Fibroblast of mammary gland (primary cell): ENCODE measurements at regions not wholly inside any gene's neighbourhood (a gene's known extent, or its start where the extent isn't known, plus 50 kb on each side); places are given as distances from the start of the nearest gene placed in this dataset.

Experiments used
- DNase-seq: peaks from one replicate; pipeline ENCODE4 v3.0.0-alpha.2; 2010; ENCODE audit warnings: low read depth
- H3K4me3 ChIP-seq: 2 replicates; pipeline ENCODE4 v1.5.1; 2011; ENCODE audit warnings: low read depth, mild to moderate bottlenecking, low read length, moderate library complexity; ENCODE audit not compliant: control insufficient read depth
- TF ChIP-seq, protein P1 (sequence below): conservative IDR thresholded peaks from 2 replicates; pipeline ENCODE4 v1.5.1; 2011; ENCODE audit warnings: low read depth, low read length, inconsistent platforms; ENCODE audit not compliant: control insufficient read depth, insufficient read depth

DNA sequence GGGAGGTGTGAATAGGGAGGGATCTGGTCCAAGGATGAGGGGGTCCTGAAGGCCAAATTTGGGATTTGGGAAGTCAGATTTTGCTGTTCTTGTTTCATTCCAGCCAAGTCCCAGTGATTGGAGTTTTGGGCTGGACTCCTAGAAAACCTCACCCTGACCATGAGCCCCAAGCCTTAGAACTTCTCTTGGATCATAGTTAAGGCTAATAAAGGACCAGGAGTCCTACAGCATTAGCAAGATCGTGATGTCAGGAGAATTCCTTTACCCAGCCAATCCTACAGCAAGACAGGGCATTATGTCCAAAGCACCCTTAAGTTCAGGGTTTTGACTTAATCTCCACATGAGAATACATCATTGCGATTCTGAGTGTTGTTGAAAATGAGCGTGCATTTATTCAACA is 85.0 kb downstream of the SOX9 start:
- TF ChIP-seq, protein P1, sequence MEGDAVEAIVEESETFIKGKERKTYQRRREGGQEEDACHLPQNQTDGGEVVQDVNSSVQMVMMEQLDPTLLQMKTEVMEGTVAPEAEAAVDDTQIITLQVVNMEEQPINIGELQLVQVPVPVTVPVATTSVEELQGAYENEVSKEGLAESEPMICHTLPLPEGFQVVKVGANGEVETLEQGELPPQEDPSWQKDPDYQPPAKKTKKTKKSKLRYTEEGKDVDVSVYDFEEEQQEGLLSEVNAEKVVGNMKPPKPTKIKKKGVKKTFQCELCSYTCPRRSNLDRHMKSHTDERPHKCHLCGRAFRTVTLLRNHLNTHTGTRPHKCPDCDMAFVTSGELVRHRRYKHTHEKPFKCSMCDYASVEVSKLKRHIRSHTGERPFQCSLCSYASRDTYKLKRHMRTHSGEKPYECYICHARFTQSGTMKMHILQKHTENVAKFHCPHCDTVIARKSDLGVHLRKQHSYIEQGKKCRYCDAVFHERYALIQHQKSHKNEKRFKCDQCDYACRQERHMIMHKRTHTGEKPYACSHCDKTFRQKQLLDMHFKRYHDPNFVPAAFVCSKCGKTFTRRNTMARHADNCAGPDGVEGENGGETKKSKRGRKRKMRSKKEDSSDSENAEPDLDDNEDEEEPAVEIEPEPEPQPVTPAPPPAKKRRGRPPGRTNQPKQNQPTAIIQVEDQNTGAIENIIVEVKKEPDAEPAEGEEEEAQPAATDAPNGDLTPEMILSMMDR = no peak
- DNase-seq = no peak
- H3K4me3 ChIP-seq = no peak overlapping the region

DNA sequence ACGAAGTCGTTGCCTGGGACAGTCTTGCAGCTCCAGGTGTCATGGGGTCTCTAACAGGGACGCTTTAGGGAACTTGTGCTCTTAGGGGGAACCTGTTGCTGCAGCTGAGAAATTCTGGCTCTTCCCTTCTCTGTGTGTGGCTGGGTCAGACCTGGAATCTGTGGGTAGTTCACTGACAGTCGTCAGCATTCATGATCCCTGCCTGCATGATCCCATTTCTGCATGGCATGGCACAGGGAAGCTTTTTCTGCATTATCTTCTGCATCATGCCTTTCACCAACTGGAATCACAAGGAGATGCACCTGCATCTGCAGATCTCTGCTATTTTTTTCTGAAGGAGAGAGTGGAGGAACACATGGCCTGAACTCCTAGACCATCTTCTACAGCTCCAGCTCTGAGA is 85.6 kb downstream of the SOX9 start:
- TF ChIP-seq, protein P1 = no peak
- H3K4me3 ChIP-seq = no peak overlapping the region
- DNase-seq = no peak

GRCh38 chr17:72208832-72209231 is 88.0 kb downstream of the SOX9 start:
- H3K4me3 ChIP-seq = no peak overlapping the region
- no peak for DNase-seq
- TF ChIP-seq, protein P1 = no peak

DNA sequence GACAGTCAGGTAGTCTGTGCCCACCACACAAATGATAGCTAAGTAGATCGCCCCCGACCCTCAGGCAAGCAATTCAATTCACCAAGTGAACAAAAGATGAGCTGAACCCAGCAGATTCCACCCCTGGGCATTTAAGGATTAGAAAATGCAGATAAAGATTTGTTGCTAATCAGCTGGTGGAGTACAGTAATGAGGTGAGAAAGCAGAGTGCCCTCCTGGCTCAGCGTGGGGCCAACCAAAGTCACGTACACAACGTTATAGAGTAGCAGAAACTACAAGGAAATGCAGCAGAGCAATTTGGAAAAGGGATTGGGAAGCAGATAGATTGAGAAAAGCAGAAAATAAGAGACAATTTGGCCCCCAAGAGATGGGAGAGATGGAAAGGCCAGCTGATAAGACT is 91.2 kb downstream of the SOX9 start:
- TF ChIP-seq, protein P1 = no peak
- no peak overlapping the region for H3K4me3 ChIP-seq
- no peak for DNase-seq

DNA sequence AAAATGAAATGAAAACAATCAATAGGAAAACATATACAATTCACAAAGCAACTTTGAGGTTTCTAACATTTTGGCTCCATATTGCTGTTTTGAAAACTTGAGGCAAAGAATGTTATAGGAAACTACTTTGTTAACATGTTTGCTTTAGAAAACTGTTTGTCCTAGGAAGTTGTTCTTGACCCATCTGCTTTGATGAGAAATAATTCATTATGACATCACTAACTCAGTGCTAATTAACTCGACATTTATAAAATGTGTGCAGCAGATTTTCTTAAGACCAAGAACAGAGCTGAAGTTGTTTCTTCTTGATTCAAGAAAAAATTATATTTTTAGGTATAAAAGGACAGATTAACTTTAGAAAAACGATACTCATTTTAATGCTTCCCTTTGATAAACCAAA is 94.7 kb downstream of the SOX9 start:
- no peak for DNase-seq
- TF ChIP-seq, protein P1 = no peak
- H3K4me3 ChIP-seq = no peak overlapping the region

DNA sequence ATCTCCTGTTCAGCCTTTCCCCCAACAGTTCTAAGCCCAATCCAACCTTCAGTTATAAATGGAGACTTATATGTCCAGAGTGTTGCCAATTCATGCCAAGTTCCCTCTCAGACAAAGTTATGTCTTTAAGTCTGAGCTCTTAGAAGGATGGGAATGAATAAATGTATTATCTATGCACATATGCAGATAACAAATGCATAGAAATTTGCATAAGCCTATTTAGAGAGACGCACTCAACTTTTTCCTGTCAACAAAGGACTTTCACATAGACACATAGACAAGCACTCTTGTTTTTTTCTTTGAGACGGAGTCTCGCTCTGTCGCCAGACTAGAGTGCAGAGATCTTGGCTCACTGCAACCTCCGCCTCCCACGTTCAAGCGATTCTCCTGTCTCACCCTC is 95.1 kb downstream of the SOX9 start:
- TF ChIP-seq, protein P1 = no peak
- DNase-seq = no peak

GRCh38 chr17:72219137-72219823 is 98.5 kb downstream of the SOX9 start:
- no peak overlapping the region for H3K4me3 ChIP-seq
- TF ChIP-seq, protein P1 = no peak
- no peak for DNase-seq

More for the DNA sequence above, 95.1 kb downstream of the SOX9 start:
- H3K4me3 ChIP-seq = no peak overlapping the region
